ENCODE measurements at regions not wholly inside any gene's neighbourhood (a gene's known extent, or its start where the extent isn't known, plus 50 kb on each side); places are given as distances from the start of the nearest gene placed in this dataset.

GRCh38 chr6:168885751-168886742 lies 367.6 kb downstream of the THBS2 start:
- Mint-ChIP-seq H3K36me3 (ENCODE audit: low read depth) (no peaks in the 10 kb centered on the region), H3K4me1 (peaks cover 11% of the 10 kb centered on the region), H3K27me3 (no peaks in the 10 kb centered on the region), H3K4me3 (no peak overlapping the region), H3K9me3 (no peaks in the 10 kb centered on the region), H3K27ac (no peak overlapping the region)
- ChIA-PET POLR2A (no interaction called here), CTCF (interaction anchor here (0.6 kb wide), 1 partner anchor 1400 kb away, joined by 4 read pairs; no protein-coding TSS in a partner anchor)
- DNase-seq = no peak

DNA sequence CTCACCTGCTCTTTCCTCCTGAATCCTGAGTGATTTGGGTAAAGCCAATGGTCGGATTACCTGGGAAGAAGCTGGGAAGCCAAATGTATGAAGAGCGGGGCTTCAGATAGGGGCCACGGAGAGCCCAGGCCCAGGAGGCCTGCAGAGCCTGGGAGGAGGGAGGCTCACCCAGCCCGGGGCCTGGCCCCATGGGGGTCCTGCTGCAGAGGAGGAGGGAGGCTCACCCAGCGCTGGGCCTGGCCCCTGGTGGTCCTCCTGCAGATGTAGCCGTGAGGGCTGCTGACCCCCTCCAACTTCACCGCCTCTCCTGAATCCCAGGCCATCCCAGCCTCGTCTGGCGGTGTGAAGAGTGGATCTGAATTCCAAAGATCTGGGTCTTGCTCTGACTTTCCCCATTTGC lies 368.4 kb downstream of the THBS2 start:
- no peak overlapping the region for H3K4me3 Mint-ChIP-seq
- H3K9me3 Mint-ChIP-seq = no peaks in the 10 kb centered on the region
- DNase-seq = no peak
- ChIA-PET POLR2A (no interaction called here), CTCF (interaction anchor here (0.6 kb wide), 1 partner anchor 1399 kb away, joined by 4 read pairs; no protein-coding TSS in a partner anchor)
- no peaks in the 10 kb centered on the region for H3K27me3 Mint-ChIP-seq
- peaks cover 11% of the 10 kb centered on the region for H3K4me1 Mint-ChIP-seq
- no peak overlapping the region for H3K27ac Mint-ChIP-seq
- H3K36me3 Mint-ChIP-seq (ENCODE audit: low read depth) = no peaks in the 10 kb centered on the region

GRCh38 chr6:168884646-168885086 lies 369.0 kb downstream of the THBS2 start:
- DNase-seq = peak; percentile 81
- Mint-ChIP-seq H3K9me3 (no peaks in the 10 kb centered on the region), H3K27ac (peak overlapping the region; percentile 93), H3K36me3 (ENCODE audit: low read depth) (no peaks in the 10 kb centered on the region), H3K4me1 (peaks cover 11% of the 10 kb centered on the region), H3K27me3 (no peaks in the 10 kb centered on the region), H3K4me3 (peak overlapping the region; percentile 76)
- CTCF ChIA-PET = no interaction called here
- POLR2A ChIA-PET = no interaction called here

GRCh38 chr6:168884050-168884645 lies 369.5 kb downstream of the THBS2 start:
- ChIA-PET POLR2A (no interaction called here), CTCF (no interaction called here)
- Mint-ChIP-seq H3K27ac (peak overlapping the region; percentile 93), H3K9me3 (no peaks in the 10 kb centered on the region), H3K27me3 (no peaks in the 10 kb centered on the region), H3K4me3 (peak overlapping the region; percentile 76), H3K4me1 (peaks cover 11% of the 10 kb centered on the region), H3K36me3 (ENCODE audit: low read depth) (no peaks in the 10 kb centered on the region)
- DNase-seq = no peak

DNA sequence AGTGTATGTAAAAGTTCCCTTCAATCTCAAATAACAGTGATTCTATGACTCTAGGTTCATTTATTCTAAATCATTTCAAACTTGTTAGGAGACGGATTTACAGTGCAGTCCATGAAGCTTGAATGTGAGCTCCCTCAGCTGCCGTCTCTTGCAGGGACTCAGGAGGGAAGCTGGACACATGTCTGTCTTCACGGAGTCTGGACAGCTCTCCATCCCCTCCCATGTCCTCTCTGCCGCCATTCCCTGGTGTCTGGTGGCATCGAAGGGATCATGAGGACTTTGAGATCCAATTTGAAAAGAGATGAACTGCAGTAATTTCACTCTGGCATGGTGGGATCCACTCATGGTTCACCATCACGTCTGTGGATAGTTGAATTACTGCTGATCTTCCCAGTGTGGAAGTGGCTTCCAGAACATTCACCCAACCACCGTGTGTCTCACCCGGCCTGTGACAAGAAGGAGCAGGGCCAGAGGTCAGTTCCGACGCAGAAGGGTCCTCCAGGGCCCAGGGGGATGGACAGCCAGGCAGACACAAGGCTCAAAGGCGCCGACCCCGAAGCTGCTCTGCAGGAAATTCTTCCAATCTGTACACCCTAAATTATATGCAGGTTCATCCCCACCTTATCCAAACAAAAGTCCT lies 370.1 kb downstream of the THBS2 start:
- ChIA-PET CTCF (no interaction called here), POLR2A (no interaction called here)
- Mint-ChIP-seq H3K27me3 (no peaks in the 10 kb centered on the region), H3K27ac (peak overlapping the region; percentile 93), H3K36me3 (ENCODE audit: low read depth) (no peaks in the 10 kb centered on the region), H3K4me1 (peaks cover 11% of the 10 kb centered on the region), H3K4me3 (peak overlapping the region; percentile 76), H3K9me3 (no peaks in the 10 kb centered on the region)
- no peak for DNase-seq

- Mint-ChIP-seq H3K36me3 (ENCODE audit: low read depth) (no peaks in the 10 kb centered on the region), H3K4me1 (peaks cover 11% of the 10 kb centered on the region), H3K27ac (no peak overlapping the region), H3K27me3 (no peaks in the 10 kb centered on the region), H3K9me3 (no peaks in the 10 kb centered on the region), H3K4me3 (no peak overlapping the region)
- no peak for DNase-seq
- ChIA-PET POLR2A (no interaction called here), CTCF (interaction anchor here (0.6 kb wide), 1 partner anchor 11 kb away, joined by 3 read pairs; no protein-coding TSS in a partner anchor)
These were observed 373.4 kb downstream of the THBS2 start for GRCh38 chr6:168880271-168880670.

- Mint-ChIP-seq H3K27ac (peak overlapping the region; percentile 54), H3K36me3 (ENCODE audit: low read depth) (no peaks in the 10 kb centered on the region), H3K9me3 (no peaks in the 10 kb centered on the region), H3K4me3 (no peak overlapping the region), H3K27me3 (no peaks in the 10 kb centered on the region), H3K4me1 (no peaks in the 10 kb centered on the region)
- no peak for DNase-seq
- ChIA-PET CTCF (interaction anchor here (1.7 kb wide), 1 partner anchor 11 kb away, joined by 6 read pairs; no protein-coding TSS in a partner anchor), POLR2A (no interaction called here)
These were observed 375.8 kb downstream of the THBS2 start for GRCh38 chr6:168877821-168878282.

DNA sequence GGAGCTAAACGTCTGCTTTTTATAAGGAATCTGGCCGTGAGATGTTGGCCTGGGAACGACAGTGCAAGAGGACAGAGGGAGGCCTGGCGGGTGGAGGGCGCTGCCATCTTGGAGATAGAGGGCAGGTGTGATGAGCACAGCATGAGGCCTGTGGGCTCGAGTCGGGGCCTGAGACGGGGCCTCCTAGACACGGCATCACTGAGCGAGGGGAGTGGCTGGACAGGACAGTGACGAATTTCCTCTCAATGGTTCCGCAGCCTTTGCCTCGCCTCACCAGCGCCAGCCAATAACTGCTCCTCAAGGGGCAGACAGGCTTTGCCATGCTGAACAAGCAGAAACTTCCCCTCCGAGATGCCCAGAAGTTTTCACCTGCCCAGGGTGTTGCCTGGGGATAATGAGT lies 376.7 kb downstream of the THBS2 start:
- CTCF ChIA-PET = no interaction called here

GRCh38 chr6:168875811-168876576 lies 377.7 kb downstream of the THBS2 start:
- no peak overlapping the region for H3K4me3 Mint-ChIP-seq
- no peaks in the 10 kb centered on the region for H3K36me3 Mint-ChIP-seq (ENCODE audit: low read depth)
- H3K27ac Mint-ChIP-seq = no peak overlapping the region
- no peaks in the 10 kb centered on the region for H3K27me3 Mint-ChIP-seq
- H3K9me3 Mint-ChIP-seq = no peaks in the 10 kb centered on the region
- no peaks in the 10 kb centered on the region for H3K4me1 Mint-ChIP-seq
- CTCF ChIA-PET = no interaction called here
- POLR2A ChIA-PET = no interaction called here
- DNase-seq = no peak

More for the DNA sequence above, 376.7 kb downstream of the THBS2 start:
- no peak for DNase-seq
- Mint-ChIP-seq H3K27me3 (no peaks in the 10 kb centered on the region), H3K9me3 (no peaks in the 10 kb centered on the region), H3K4me1 (no peaks in the 10 kb centered on the region), H3K4me3 (no peak overlapping the region), H3K36me3 (ENCODE audit: low read depth) (no peaks in the 10 kb centered on the region), H3K27ac (no peak overlapping the region)
- POLR2A ChIA-PET = no interaction called here

- H3K27me3 Mint-ChIP-seq = no peaks in the 10 kb centered on the region
- POLR2A ChIA-PET = no interaction called here
- no peak overlapping the region for H3K27ac Mint-ChIP-seq
- CTCF ChIA-PET = no interaction called here
- no peaks in the 10 kb centered on the region for H3K9me3 Mint-ChIP-seq
- H3K4me1 Mint-ChIP-seq = no peaks in the 10 kb centered on the region
- no peak overlapping the region for H3K4me3 Mint-ChIP-seq
- H3K36me3 Mint-ChIP-seq (ENCODE audit: low read depth) = no peaks in the 10 kb centered on the region
- DNase-seq = no peak
These were observed 379.0 kb downstream of the THBS2 start for GRCh38 chr6:168874637-168875036.

DNA sequence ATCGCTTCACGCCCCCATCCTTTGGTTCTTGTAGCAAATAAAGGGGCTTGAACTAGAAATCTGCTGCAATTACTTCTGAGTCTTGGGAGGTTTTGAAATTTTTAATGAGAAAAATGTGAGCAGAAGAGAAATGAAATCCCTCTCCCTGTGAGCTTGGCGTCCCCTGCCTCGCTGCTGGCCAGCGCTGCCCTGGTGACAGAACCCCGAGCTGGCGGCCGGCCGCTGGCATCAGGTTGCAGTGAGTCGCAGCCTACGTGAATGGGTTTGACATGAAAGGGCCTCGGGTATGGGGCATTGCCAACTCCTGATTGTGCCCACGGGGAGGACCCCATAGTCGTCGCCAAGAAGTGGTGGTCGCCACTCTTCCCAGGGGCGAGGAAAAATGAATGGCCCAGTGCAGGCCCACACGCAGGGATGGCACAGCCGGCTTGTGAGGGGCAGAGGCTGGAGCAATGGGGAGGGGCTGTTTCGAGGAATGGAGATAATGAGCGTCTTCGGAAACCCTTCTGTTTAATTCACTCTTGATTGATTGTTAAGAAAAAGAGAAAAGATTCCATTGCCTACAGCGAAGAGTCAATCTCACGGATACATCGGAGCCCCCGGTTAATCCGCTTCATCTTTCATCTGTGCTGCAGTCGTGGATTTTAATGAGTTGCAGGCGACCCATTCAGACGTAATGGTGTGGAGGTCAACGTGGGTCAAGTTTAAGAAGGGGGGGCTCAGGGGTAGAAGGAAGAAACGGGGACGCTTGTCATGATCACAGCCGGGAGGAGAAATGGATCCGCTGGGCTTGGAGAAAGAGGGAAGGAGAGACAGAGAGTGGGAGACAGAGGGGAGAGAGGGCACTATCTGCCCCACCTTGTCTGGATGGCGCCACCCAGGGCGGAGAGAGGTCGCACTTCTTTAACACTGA lies 380.1 kb downstream of the THBS2 start:
- Mint-ChIP-seq H3K9me3 (no peaks in the 10 kb centered on the region), H3K27ac (no peak overlapping the region), H3K4me3 (no peak overlapping the region), H3K4me1 (no peaks in the 10 kb centered on the region), H3K27me3 (no peaks in the 10 kb centered on the region), H3K36me3 (ENCODE audit: low read depth) (no peaks in the 10 kb centered on the region)
- POLR2A ChIA-PET = no interaction called here
- DNase-seq = no peak
- CTCF ChIA-PET = no interaction called here

All from activated CD4-positive, alpha-beta T cell treated with anti-CD3 and anti-CD28 coated beads, Interleukin-2, amount 10 ng/mL, durations not matched to agents 7 days and 5 days (primary cell).